ENCODE measurements at regions not wholly inside any gene's neighbourhood (a gene's known extent, or its start where the extent isn't known, plus 50 kb on each side); places are given as distances from the start of the nearest gene placed in this dataset.

DNA sequence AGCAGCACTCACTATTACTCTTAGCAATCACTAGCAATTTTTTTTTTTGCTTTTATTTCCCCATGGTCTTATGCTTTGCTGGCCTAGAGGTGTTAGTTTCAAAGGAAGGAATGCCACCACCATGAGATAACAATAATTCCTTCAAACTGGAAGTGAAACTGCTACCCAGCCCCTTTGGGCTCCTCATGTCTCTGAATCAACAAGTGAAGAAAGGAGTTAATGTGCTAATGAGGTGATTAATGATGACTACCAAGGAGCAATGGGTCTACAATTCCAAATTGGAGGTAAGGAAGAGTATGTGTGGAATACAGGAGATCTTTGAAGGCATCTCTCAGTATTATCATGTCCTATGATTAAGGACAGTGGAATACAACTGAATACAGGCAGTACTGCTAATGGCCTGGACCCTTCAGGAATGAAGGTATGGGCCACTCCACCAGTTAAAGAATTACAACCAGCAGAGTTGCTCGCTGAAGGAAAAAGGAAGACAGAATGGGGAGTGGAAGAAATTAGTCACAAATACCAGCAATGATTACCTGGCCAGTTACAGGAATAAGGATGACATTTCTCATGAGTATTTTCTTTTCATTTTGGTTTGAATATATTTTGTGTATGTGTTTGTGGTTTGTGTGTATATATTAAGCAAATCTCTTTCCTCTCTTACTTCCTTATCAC, 652.9 kb downstream of the ADGRL2 start:
- no peak for DNase-seq

DNA sequence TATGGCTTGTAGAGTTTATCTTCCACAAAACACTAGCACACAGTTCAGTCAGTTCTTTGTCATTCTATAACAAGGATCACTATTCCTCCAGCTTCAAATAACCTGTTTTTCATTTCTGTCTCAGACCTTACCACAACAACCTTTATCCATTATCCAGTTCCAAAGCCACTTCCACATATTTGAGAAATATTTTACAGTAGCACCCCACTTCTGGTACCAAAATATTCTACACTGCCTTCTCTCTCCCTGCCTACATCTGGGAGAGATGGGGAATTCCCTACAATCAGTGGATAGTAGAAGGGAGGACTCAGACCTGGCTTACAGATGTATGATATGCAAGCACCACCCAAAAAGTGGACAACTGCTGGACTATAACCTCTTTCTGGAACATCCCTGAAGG, 651.4 kb downstream of the ADGRL2 start:
- DNase-seq: no peak

DNA sequence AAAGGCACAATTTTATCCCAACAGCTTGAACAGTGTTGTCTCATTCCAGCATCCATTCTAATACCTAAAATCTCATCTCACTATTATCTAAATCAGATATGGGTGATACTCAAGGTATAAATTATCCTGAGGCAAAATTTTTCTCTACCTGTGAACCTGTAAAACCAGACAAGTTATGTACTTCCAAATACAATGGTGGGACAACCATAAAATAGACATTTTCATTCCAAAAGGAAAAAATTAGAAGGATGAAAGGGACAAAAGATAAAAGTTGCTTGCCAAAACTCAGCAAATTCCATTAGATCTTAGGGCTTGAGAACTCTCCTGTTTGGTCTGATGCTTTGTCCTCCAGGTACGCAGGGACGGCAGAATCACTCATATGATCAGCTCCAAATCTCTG, 650.5 kb downstream of the ADGRL2 start:
- no peak for DNase-seq

DNA sequence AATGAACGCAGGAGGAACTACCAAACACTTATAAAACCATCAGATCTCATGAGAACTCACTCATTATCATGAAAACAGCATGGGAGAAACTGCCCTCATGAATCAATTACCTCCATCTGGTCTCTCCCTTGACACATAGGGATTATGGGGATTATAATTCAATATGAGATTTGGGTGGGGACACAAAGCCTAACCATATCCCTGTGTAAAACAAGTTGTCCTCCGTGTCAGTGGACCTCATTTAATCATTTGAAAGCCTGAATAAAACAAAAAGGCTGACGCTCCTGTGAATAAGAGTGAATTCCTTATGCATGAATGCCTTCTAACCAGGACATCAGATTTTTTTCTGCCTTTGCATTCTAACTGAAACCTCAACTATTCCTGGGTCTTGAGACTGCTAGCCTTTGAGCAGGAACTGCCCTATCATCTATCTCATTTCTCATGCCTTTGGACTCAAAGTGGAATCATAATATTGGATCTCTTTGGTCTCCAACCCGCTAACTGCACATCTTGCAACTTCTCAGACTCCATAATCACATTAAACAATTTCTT, 648.8 kb downstream of the ADGRL2 start:
- no peak for DNase-seq

DNA sequence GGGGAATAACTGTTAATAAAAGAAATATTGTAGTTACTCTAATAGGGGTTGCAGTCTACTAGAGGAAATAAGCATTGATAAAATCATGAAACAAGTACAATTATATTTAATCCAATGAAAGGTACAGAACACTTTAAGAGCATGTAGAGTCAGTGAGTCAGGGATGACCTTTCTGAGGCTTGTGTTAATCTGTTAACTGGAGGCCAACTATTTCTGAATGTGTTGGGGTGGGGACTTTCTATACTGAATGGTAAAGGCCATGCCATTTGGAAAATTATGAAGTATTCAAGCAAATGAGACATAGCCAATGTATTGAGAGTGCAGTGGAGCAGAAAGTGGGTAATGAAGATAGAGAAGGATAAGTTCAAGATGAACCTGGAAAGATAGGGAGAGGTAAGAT, 646.2 kb downstream of the ADGRL2 start:
- DNase-seq: no peak

DNA sequence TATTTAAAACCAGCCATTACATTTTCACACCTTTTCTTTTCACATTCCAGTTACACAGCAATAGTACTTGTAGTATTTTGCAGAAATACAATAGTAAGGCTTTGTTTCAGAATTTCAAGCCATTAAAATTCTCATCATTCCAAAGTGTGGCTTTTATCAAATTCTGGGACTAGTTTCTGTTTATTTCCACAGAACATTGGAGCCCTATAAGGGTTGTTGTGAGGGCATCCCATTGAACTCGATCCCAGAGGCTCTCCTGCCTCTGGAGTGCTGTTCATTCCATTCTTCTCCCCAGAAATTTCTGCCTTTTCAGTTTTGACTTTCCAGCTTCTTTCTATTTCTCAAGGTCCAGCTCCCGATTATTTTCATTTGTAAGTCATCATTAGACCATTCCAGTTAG, 645.5 kb downstream of the ADGRL2 start:
- no peak for DNase-seq

DNA sequence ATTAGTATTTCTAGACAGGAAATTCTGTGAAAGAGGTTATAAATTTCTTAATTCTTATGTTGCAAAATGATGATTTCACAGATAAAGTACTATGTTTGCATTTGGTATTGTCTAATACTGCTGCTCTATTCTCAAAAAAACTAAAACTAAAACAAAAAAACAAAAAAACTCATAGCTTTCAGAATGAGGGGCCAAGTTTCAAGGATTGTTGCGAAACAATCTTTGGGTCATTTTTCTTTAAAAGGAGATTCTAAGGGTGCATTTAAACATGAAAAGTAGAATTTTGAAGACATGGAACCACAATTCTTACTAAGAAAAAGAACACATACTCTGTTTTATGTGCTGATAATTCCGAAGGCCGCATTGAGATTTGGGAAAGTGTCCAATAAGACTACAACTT, 645.1 kb downstream of the ADGRL2 start:
- DNase-seq: no peak

DNA sequence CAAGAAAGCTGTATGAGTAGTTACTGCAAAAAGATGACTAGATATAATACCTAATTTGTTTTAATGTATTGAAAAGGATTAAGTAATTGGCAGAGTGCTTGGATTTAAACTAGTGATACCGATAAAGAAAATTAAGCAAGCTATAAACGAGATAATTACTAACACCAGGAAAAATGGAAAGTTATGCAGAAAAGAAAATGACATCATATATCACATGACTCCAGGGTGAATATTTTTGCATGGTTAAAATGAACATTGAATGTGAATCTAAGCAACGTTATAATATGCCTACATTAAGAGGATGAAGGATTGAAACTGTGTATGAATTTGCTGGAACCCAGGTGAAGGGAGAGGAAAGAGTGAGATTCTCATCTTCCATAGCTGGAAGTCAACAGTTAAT, 644.4 kb downstream of the ADGRL2 start:
- DNase-seq: no peak

DNA sequence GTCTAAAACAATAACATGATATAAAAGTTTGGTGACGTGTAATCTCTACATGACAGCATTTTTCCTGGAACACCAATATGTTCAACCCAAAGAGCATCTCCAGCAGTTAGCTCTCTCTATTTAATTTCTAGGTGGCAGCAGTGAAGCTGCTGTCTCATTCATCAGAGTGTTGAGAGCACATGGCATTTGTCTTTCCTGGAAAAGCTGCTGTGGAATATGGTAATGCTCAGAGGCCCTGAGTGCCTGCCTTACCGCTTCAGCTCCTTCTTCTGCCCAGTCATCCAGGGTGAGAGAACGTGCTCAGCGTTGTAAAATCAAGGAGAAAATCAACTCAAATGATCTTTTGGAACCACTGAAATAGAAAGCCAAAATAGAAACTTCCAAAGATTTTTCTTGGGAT, 640.7 kb downstream of the ADGRL2 start:
- DNase-seq: no peak

DNA sequence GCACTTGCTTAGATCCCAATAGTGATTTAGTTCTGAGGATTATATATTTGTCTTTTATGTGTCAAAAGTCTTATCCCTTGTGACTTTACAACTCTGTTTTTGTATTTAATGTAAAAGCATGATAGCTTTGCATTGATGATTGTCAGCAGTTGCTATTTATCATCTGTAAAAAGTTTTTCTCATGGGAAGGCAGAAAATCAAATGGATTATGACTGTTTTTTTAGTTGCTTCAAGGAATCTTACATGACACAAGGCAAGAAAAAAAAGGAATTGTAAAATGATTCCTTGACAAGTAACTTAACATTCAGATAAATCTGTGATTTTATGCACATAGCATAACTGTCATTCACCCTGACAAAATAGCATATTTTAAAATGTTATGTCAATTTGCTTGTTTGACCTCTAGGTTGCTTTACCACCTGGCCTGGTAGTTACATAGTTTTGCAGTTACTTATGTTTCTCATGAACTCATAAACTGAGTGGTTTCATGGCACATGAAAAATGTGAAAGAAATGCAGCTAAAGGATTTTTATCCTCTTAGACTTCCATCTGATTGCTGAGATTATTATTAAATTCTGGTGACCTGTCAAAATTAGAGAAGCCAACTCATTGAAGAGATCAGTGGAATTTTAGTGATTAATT, 622.6 kb downstream of the ADGRL2 start:
- DNase-seq: no peak

DNA sequence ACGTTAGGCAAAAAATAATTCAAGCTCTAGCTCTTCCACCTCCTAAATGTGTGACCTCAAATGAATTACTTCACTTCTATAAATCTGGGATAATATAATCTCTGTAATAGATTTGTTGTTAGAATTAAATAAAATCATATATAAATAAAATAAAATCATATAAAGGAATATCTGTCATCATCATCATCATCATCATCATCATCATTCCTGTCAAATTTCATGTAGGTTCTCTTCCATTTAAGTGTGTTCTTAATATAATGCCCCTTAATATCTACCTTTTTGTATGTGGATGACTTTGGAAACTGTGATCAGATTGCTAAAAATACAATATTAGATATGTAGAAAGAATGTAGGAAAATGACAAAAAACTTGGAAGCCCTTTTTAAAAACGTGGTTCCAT, 621.0 kb downstream of the ADGRL2 start:
- DNase-seq: no peak

DNA sequence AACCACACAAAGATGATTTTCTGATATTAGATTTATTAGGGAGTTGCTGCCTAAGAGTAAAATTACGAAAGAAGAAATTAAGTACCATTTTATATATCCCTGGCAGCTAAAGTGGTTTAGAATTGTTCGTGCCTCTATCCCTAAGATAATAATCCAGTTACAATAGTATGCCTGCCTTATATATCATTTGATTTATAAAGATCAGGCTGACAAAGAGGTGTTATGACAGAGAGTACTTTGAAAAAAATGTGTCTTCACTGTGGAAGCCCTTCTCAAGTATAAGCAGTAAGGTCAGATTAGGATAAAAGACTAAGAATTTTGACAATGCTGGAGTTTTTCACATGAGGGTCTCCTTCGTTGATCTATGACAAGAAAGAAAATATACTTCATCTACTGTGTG, 619.9 kb downstream of the ADGRL2 start:
- DNase-seq: no peak

DNA sequence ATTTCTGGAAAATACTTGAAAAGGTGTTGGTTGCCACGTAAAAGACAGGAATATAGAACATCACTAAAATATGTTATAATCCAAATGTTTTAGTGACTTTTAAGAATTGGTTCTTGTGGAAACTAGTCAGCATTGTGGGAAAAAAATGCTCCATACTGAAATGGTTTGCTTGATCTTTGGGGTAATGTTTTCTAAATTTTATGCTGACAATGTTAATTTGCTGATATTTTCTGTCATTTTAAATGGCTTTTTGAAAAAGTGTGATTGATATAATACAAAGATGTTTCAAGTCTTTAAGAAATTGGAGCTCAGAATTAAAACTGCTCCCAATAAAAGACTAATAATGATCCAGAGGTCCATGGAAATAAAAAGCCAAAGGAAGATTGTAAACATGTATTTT, 610.9 kb downstream of the ADGRL2 start:
- no peak for DNase-seq

DNA sequence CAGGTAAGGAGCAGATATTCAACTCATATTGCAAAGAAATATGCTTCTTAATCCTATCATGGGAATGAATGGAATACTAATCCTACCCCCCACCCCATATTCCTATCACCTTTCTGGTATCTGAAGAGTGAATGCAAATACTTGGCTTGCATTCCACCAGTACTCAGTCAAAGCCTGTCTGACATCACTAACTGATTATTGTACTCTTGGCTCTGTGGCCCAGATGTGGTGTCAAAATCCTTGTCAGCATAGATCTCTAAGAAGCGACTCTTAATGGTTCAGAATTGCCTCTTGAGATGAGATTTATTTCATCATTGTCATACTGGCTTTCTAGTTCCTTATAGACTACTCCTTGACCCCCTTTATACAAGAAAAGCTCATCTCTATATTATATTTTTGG, 604.6 kb downstream of the ADGRL2 start:
- DNase-seq: no peak

DNA sequence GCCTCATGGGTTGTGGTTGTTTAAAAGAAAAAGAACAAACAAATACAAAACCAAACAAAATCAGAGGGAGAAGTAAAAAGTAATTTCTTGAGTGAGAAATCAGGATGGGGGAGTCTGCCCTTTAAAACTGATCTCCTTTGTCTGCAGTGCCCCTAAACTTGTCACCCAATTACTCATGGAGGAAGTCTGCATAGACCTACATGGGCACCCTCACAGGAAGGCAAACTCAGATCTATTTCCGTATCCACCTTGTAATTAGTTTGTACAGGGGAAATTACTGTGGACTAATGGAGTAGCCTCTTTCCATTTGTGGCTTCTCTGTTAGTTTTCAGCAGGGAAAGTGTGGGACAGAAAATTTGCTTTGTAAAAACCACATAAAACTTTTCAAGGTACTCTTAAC, 600.4 kb downstream of the ADGRL2 start:
- DNase-seq: no peak

DNA sequence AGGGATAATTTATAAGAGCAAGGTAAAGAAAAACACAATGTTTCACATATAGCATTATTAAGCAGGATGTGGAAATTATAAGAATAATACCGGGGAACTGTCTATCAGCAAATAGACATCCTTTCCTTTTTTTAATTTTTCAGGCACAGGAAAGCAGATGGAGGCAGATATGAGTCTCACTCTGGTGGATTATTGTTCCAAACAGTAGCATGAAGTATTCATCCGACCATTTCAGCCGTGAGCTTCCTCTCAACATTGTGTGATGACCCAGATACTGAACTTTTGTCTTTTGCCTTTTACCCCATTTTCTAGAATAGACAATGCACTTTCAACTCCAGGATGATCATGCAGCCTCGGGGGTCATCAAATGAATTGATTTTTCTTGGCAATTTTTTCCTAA, 599.8 kb downstream of the ADGRL2 start:
- DNase-seq: no peak

DNA sequence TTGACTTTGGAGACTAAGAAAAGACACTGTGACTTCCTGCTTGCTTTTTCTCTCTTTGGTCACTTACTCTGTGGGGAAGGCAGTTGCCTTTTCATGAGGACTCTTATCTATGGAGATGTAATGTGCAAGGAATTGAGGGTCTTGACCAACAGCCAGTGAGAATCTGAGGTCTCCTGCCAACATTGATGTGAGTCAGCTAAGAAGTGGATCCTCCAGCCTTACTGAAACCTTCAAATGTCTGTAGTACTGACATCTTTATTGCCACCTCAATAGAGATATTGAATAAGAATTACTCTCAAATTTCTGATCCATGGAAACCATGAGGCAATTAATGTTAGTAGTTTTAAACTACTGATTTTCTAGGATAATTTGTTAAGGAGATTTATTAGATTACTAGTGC, 598.4 kb downstream of the ADGRL2 start:
- no peak for DNase-seq

DNA sequence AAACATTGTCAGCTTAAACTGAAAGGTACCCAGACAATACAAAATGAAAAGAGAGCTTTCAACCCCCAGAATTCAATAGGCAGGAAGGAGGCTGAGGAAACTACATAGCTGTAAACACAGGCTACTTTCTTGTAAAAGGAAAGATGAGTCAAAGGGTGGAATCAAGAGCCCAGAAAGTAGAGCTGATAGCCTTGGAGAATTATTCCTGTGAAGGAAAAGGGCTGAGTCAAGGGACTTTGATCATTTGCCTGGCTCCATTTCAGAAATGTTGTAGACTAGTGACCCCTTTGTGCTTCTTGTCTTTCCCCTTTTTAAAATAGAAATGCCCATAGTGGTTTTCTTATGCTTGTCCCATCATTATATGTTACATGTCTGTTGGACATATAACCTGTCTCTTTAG, 597.6 kb downstream of the ADGRL2 start:
- no peak for DNase-seq

DNA sequence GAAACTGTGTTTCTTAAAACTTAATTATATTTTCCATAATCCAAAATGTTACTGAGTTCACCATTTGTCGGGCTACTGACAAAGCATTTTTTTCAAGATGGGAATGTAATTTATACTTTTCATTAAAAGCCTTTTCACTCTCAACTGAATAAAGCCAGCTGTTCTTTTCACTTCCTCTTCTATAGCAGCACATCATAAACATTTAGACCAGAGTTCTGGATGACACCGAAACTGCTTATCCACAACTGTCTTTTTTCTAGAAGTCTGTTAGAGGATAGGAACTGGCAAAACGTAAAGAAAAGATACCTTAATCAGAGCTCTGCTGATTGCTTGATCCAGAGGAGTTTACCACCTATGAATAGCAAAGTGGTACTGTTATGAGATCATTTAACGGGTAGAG, 594.7 kb downstream of the ADGRL2 start:
- no peak for DNase-seq

DNA sequence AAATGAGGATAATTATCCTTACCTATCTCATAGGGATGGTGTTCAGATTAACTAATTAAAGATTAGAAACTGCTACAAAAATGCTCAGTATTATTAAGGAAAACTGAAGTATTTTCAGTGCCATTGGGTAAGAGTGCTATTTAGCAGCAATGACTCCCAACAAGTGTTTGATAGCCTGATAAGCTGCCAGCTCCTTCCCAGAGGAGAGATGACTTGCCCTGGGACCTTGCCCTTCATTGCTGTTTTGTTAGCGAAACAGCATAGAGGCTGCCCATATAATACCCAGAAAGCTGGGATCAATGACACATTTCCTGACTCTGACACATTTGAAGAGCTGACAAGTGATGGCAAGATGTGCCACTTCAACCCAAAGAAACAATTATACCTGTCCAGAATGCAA, 592.2 kb downstream of the ADGRL2 start:
- peak; percentile 41 for DNase-seq

DNA sequence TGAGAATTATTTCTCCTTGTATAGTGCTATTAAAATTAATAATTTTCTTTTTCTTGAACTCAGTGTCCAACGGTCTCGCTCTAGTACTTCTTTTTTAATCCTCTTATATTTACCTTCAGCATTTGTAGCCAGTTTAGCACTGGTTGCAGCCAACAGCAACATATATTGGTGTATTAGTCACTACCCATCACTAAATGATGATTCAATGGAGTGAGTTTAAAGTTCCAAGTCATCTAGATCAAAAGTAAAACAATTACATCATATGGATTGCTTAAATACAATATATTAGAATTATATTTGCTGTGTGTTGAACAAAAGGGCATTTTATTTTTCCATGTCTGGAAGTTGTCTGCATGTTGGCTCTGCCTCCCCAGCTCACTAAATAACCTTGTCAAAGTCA, 591.8 kb downstream of the ADGRL2 start:
- no peak for DNase-seq

DNA sequence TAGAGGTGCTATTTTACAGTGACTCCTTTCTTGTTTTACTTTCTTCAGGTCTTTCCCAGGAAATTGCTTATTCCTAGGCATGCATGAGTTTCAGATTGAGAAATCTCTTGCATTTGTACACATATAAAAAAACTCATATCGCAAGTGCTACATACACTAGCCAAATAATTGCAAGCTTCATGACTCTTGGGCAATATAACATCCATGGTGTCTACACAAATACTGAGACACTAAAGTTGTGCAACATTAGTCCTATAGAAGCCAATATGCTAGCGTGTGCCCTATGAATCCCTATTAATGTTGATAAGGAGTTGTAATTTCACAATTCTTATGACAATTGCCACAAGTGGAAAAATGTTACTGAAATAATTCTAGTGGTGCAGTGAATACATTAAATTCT, 591.0 kb downstream of the ADGRL2 start:
- DNase-seq: no peak

DNA sequence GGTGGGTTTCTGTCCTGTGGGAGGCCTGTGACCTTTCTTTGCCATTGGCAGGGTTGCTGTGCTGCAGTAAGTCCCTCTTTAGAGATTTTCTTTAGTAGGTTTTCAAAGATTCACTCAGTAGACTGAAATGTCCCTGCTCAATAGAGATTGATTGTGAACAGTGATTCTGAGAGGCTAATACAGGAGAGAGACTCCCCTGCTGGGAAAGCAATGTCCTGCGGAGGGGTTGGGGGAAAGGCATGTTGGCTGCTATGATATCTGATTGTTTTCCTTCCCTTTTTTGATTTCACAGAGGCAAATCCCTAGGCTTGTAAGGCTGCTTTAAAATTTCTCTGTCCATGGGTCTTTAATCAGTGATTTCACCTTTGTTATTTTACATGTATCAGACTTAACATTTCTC, 589.9 kb downstream of the ADGRL2 start:
- DNase-seq: no peak

DNA sequence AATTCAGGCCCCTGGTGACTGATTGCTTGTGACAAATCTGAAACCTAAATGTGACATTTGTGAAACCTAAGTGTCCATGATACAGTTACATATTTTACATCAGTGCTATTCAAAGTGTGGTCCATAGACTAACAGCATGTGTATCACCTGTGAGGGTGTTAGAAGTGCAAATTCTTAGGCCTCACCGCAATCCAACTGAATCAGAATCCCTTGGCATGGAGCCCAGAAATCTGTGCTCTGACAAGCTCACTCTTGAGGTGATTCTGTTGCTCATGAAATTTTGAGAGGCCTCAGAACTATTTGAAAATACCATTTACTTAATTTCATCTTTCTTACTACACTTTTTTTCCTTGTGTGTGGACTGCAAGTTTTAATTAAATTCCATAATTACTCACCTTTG, 587.9 kb downstream of the ADGRL2 start:
- DNase-seq: peak; percentile 78

DNA sequence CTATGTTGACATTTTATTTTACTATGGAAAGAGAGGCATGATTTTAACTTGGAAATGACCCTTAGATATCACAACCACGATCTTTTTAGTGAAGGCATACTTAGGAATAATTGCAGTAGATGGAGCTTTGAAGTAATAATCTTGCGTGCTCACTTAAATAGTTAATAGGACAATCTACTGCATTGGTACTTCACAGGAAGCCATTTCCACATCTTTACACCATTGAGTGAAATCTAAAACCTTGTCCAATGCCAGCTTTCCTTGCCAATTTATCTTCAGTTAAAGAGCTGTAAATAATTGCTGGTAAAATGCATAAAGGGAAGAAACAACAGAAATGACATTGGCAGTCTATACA, 586.3 kb downstream of the ADGRL2 start:
- DNase-seq: peak; percentile 94

All from NCI-H1105 treated with DMSO at 0.1 percent for 48 hours (cell line).